Thoracic aorta (tissue), 2 donors: ENCODE measurements at regions not wholly inside any gene's neighbourhood (a gene's known extent, or its start where the extent isn't known, plus 50 kb on each side); places are given as distances from the start of the nearest gene placed in this dataset.

Experiments used
- ATAC-seq: fragments of 150-250 bp; one replicate; pipeline ENCODE4 v1.8.0; 2017; ENCODE audit warnings: low read depth; ENCODE audit not compliant: insufficient number of reproducible peaks, low FRiP score
- DNase-seq: peaks from one replicate; pipeline ENCODE4 v3.0.0-alpha.2; 2020; ENCODE audit warnings: low spot score
- H3K27ac ChIP-seq, 2 donors: fragments of 200-600 bp; sonication (generic); 1 replicate in 1 of 2; 2 replicates in 1 of 2; pipeline ENCODE4 v1.5.1; 2016; ENCODE audit warnings: mild to moderate bottlenecking in 2 of 2, moderate library complexity in 2 of 2
- H3K27me3 ChIP-seq: fragments of 200-600 bp; sonication (generic); replicated peaks from 2 replicates; pipeline ENCODE4 v1.6.0; 2016; ENCODE audit warnings: mild to moderate bottlenecking; ENCODE audit not compliant: insufficient read depth
- H3K36me3 ChIP-seq: fragments of 200-600 bp; sonication (generic); one replicate; pipeline ENCODE4 v1.5.1; 2016
- H3K4me1 ChIP-seq, 2 donors: fragments of 200-600 bp; sonication (generic); 1 replicate in 1 of 2; 2 replicates in 1 of 2; pipeline versions ENCODE4 v1.5.1 to v1.6.0; 2016; ENCODE audit warnings: low read depth in 2 of 2, mild to moderate bottlenecking in 1 of 2; ENCODE audit not compliant: control insufficient read depth in 1 of 2
- H3K4me3 ChIP-seq: fragments of 200-600 bp; sonication (generic); 2 replicates; pipeline ENCODE4 v1.5.1; 2016; ENCODE audit warnings: mild to moderate bottlenecking
- H3K9me3 ChIP-seq: fragments of 200-600 bp; sonication (generic); 2 replicates; pipeline ENCODE4 v1.5.1; 2016
- CTCF ChIP-seq: fragments of 200-600 bp; sonication (generic); IDR thresholded peaks from one replicate; pipeline ENCODE4 v1.5.1; 2019; ENCODE audit warnings: antibody characterized with exemption

DNA sequence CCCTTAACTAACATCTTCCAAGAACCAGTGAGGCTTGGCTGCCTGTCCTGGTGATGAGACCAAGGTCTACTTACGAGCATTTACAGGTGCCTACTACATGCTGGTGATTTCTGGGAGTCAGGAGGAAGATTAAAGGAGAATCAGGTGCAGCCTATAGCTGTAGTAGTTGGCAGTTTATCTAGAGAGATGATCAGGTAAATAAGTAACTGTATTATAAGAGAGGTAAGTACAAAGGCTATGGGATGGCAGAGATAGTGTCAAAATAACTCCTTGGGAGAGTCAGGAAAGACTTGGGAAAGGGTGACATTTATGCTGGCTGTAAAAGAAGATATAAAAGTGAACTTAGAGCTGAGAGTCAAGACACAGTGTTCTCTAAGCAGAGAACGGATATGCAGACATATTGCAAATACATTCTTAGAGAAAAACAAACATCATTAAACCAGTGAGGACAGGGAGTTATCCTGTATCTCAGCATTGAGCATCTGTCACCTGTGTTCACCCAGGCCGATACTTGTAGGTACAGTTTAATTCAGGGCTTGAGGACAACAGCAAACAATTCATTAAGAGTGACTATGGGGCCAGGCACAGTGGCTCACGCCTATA, 49.7 kb upstream of the ACP3 start:
- DNase-seq (no peak), ATAC-seq (no peak)
- H3K36me3 ChIP-seq = no peaks in the 10 kb centered on the region
- H3K27ac ChIP-seq = no peak overlapping the region
- no peak overlapping the region for H3K4me3 ChIP-seq
- no peak for TF ChIP-seq CTCF
- no peaks in the 10 kb centered on the region for H3K27me3 ChIP-seq
- no peaks in the 10 kb centered on the region for H3K9me3 ChIP-seq
- no peaks in the 10 kb centered on the region for H3K4me1 ChIP-seq
